GM19467 (cell line): ENCODE measurements at regions not wholly inside any gene's neighbourhood (a gene's known extent, or its start where the extent isn't known, plus 50 kb on each side); places are given as distances from the start of the nearest gene placed in this dataset.
"Not testable (repeated sequence)": the region's sequence is repeated elsewhere in the genome, so short reads cannot be mapped to it uniquely, and the experiment has no call there.

Experiments
- ATAC-seq: cut with Tn5 transposase; IDR thresholded peaks from one replicate; pipeline ENCODE4 v1.9.1; 2021; ENCODE audit warnings: mild to moderate bottlenecking, moderate library complexity; ENCODE audit not compliant: unreplicated experiment

GRCh38 chr2:36302911-36303310 is 52.7 kb upstream of the CRIM1 start:
- ATAC-seq = no peak

DNA sequence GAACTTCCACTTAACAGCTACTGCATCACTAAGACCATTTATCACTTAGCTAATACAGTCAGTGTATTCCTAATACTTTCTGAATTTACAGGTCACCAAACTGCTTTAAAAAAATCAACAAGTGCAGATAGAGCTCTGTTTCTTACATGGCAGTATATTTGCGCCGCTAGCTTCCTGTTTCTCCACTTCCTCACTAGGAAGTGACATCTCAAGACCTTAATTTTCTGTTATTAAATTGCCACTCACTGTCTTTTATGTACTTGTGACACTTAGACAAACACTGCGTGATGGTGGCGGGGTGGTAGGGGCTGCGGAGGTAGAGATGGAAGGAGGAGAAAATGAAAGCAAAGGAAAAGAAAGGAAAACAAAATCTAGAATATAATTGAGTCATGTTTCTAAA is 53.7 kb upstream of the CRIM1 start:
- no peak for ATAC-seq

DNA sequence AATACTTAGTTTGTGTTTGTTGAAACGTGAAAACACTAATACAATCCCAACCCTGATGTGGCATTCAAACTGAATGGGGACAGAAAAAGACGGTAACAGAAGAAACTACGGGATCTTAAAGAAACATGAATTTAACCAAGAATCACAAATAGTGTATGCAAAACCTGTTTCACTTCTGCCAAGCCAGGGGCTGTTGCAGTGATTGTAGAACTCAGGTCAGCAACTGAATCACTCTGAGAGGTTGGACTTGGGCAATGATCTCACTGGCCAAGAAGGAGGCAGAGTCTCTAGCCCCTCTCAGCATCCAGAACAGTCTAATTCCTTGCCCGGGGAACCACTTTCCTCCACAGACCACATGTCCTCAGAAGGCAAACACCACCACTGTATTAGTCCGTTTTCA is 54.9 kb upstream of the CRIM1 start:
- no peak for ATAC-seq

- ATAC-seq = no peak
These were observed 58.8 kb upstream of the CRIM1 start for GRCh38 chr2:36296798-36297197.

DNA sequence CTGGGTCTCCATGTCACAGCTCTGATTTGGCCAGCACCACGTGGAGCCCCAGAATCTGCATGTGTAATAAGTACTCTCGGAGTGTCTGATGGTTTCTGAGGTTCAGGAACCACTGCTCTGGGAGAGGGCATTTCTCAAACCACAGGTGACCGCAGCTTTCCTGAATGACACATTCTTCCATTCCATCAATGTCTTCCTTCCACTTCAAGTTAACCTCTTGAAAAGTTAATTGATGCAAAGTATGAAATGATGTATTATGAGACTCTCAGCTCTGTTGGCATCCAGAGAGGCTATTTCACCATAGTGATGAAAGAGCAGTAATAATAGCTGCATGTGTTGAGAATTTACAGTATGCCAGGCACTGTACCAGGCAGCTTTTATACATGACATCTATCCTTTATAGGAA is 61.3 kb upstream of the CRIM1 start:
- no peak for ATAC-seq

DNA sequence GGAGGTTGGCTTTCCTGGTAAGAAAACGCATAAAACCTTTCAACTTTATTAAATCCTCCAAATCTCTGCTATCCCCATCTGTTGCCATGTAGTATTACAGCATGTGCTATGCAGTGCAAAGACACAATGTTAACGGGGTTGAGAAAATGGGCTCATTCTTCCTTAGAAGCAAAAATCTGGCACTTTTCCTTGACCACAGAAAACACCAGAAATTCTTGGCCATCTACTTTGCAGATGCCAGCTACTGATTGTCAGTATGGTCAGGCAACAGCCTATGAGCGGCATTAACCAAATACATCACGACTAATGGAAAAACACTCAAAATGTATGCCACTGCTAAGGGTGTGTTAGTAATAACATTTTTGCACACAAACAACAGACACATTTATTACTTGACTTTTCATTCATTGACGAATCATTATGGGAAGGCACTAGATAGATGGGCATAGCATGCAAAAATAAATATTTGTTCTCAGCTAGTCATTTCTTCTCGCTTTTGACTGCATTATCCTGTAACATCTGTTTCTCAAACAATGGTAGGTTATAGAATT is 65.2 kb upstream of the CRIM1 start:
- no peak for ATAC-seq

DNA sequence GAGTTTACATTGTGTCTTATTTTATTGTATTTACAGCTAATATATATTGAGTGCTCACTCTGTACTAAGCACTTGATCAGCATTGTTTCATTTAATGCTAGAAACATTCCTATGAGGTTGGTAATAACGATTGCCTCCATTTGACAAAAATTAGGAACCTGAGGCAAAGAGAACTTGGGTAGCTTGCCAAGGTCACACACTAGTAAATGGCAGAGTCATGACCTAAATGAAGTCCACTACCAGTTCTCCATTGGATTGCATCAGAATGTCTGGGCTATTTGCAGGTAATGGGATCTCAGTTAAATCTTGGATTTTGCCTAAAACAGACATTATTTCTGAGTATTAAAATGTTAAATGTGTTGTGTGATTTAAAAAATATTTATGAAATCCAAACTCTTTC is 65.8 kb upstream of the CRIM1 start:
- ATAC-seq = no peak

DNA sequence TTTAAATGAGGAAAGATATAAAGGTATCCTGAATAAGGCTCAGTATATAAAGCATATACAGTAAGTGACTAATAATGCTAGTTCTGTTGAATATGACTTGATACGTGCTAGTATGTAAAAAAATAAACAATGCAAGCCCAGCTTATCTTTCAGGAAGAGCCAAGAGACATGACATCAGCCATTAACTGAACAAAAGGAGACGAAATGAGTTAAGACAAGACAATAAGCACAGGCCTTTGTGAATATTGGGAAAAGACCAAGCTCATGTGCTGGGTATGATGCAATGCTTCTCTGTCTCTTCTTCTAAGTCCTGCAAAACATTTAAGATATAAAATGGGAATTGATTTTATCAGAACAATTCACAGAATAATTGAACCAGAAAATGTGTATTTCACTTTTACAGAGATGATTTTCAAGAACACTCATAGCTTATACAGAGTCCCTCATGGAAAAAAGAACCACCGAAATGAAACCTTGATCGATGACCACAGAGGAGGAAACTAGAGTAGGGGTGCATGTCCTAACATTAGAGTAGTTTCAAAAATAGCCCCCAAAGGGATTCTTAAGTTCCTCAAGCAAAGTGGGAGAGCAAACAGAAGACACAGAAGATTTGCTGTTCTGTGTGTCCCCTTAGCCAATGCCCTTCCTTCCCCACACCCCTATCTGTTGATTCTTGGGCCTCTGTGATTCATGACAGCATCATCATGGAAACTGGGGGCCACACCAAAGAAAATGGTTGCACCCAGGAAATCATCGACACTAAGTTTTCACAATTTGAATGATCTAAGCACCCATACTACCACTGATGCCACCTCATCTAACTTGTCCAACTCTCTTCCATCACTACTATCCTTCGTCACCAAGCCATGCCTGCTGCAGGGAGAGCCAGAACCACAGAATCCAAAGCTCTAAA is 68.0 kb upstream of the CRIM1 start:
- ATAC-seq = no peak

GRCh38 chr2:36279506-36279905 is 76.1 kb upstream of the CRIM1 start:
- ATAC-seq = not testable (repeated sequence)

GRCh38 chr2:36277881-36278523 is 77.6 kb upstream of the CRIM1 start:
- ATAC-seq = no peak

GRCh38 chr2:36277146-36277808 is 78.3 kb upstream of the CRIM1 start:
- ATAC-seq = no peak

DNA sequence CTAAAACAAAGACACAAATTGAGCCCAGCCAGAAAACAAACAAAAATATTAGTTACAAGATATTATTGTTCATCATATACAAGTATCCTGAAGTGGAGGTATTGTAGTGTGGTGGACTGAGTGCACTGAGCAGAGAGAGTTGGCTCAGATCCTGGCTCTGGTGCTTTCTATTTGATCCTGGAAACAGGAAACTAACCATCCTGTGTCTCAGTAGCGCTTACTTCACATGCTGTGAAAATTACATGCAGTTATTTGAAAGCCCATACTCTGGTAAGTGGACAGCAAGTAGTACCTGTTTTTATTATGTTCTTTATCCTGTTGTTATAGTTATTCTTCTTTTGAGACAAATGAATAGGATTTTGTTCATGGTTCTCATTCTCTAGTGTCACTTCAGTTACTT is 84.3 kb upstream of the CRIM1 start:
- no peak for ATAC-seq

DNA sequence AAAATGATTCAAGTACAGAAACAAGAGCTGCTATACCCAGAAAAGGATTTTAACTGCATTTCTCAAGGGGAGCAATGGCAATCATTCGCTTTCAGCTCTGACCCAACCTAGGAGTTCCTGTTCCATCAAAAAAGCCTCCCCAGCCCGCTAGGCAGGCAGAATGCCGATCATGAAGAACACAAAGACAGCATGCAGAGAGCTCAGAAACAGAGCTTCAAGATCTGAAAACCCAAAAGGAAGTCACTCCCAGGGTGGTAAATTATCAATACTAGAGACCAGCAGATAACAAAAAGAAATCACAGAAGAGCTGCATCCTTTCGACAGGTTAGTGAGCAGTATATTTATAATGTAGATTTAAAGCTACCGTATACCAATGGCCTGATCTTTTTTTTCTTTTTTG is 84.8 kb upstream of the CRIM1 start:
- ATAC-seq = no peak

DNA sequence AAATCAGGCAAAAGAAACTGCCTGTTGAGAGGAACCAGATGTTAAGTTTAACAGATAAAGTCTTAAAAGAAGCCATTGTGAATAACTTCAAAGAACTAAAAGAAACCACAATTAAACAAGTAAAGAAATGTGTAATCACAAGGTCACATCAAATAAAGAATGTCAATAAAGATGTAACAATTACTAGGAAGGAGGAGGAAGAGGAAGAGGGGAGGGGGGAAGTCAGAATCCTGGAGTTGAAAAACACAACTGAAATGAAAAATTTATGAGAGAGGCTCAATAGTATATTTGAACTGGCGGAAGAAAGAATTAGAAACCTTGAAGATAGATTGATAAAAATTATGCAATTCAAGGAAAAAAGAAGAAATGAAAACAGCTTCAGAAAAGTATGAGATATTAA is 88.4 kb upstream of the CRIM1 start:
- ATAC-seq = no peak

DNA sequence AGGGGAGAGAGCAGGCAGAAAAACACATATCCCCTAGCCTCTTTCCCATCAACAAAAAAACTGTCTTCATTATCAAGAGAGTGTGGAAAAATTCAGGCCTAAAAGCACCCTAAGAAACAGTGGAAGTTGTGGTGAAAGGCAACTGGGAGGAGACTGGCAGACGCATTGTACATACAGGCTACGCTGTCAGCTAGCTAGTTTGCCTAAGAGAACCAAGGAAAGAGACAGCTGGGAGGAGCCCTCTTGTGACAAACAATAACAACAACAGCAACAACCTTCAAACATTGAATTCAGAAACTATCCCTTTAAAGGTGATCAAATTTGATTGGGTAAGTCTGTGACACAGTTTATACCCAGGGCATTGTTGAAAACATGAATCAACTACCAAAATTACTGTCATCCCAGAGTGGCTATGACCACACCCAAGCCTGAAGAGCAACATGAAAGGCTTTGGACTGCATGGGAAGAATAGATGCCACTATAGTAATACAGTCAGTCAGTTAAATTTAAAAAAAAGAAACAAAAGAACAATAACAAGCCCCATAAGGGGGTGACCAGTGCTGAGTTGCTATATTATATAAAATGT is 88.9 kb upstream of the CRIM1 start:
- no peak for ATAC-seq

GRCh38 chr2:36262581-36262980 is 93.0 kb upstream of the CRIM1 start:
- ATAC-seq = no peak

DNA sequence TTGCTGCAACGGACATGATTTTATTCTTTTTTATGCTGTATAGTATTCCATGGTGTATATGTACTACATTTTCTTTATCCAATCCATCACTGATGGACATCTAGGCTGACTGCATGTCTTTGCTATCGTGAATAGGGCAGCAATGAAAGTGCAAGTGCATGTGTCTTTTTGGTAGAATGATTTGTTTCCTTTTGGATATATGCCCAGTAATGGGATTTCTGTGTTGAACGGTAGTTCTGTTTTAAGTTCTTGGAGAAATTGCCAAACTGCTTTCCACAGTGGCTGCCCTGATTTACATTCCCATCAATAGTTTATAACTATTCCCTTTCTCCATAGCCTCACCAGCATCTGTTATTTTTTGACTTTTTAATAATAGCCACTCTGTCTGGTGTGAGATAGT is 99.7 kb upstream of the CRIM1 start:
- ATAC-seq = no peak

DNA sequence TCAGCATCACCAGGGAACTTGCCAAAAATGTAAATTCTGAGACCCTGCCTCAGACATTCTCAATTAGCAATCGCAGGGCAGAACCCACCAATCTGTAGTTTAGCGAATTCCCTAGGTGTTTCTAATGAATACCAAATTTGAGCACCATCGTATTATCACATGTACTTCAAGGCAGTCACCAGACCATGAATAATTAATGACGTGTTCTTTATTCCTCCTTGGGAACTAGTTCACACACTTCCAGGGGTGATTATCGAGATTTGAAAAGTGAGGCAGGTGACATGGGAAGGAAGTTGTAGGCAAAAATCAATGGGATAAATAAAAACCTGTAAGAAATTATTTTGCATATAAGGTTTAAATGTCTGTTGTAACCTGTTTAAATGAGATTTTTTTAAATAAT is 102.5 kb upstream of the CRIM1 start:
- ATAC-seq = no peak

GRCh38 chr2:36246320-36246990 is 109.1 kb upstream of the CRIM1 start:
- peak; percentile 92 for ATAC-seq

DNA sequence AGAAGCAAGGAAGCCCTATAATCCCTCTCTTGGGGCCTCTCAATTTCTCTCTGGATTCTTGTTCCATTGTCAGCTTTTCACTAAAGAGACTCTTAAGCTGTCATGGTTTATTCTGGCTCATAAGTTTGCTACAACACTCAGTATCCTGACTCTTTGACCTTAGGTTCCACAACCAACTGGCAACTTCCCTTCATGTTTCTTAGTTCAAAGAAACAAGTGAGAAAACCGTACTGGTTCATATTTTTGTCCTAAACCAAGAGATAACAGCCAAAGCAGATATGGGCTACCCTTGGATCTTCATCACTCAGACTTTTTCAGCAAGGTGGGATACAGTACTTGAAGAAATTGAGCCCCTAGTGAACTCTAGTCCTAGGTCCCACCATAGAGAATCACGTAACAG is 109.9 kb upstream of the CRIM1 start:
- no peak for ATAC-seq

GRCh38 chr2:36238106-36238505 is 117.5 kb upstream of the CRIM1 start:
- no peak for ATAC-seq
